Stimulated activated CD8-positive, alpha-beta memory T cell treated with anti-CD3 and anti-CD28 coated beads, Interleukin-4, amount 100 ng/mL, for 48 hours (primary cell): ENCODE measurements at regions not wholly inside any gene's neighbourhood (a gene's known extent, or its start where the extent isn't known, plus 50 kb on each side); places are given as distances from the start of the nearest gene placed in this dataset.

Experiments used
- DNase-seq: peaks from one replicate; pipeline ENCODE4 v3.0.0-alpha.2; 2020

DNA sequence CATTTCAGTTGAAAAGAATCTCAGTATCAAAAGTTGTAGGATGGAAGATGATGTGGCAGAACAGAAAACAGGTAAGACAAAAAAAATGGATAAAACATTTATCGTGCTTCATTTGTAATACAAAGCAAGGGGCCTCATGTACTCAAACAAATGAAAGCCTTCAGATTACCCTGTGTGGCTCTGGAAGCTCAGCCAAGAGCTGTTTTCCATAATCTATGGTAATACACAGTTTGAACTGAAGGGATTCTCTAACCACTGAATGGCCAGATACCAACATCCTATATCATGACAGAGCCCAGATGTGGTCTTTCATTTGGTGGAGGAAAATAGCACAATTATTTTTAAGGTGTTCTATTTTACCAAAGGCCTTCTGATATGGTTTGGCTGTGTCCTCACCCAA is 272.1 kb upstream of the RND3 start:
- no peak for DNase-seq

DNA sequence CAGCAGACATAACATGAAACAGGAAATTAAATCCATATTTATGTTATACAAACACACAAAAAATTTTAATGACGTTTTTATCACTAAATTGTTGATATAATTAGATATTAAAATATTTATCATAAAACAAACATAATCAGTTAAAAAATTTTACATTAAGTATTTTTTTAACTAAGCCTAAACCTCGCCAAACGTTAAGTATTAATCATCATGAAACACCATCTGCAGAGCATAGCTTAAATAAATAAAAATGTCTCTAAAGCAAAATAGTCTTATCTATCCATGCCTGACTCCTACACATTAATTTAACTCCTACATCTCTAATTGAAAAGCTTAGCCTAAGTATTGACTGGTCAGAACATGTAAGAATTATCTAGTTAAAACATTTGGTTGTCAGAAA is 271.6 kb upstream of the RND3 start:
- DNase-seq = no peak

DNA sequence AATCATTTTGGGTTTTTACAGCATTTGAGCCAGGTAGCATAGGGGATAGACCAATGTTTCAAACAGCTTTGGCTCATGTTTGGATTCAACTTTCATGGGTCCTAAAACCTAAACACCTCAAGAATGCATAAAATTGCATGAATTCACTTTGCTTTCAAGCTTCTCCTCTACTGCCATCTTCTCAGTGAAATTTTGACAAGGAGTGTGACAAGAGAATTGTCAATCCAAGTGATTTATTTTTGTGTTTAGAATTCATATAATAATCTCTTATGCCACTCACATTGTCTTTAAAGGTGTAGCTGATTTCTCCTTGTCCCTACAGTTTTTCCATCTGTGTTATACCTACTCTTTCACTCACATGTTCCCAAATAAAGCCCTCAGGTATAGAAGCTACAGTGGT is 264.8 kb upstream of the RND3 start:
- no peak for DNase-seq

DNA sequence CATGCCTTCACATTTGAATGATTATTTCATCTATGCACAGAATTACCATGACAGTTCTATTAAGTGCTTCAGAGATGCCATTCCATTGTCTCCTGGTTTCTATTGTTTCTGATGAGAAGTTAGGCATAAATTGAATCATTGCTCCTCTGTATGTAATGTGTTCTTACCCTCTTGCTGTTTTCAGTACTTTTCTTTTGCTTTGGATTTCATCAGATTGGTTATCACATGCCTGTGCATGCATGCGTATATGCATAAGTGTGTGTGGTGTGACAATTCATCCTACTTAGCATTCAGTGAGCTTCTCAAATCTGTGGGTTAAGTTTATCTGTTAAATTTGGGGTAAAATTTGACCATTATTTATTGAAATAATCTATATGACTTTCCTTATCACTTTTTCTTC is 263.3 kb upstream of the RND3 start:
- DNase-seq = no peak

DNA sequence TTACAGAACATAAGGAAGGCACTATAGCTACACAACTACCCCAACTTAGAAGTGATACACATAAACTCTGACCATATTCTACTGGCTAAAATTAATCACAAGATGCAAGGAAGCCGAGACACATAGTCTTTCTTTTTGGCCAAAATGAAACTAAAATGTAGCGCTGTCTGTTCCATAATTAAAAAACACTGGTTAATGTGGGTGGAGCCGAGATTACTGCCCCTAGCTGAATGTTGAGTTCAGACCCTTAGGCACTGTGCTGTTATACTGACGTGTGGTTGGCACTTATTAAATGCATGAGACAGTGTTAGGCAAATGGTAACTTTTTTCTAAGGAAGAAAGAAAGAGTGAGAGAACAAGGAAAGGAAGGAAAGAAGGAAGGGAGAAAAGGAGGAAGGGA is 254.6 kb upstream of the RND3 start:
- DNase-seq = no peak

DNA sequence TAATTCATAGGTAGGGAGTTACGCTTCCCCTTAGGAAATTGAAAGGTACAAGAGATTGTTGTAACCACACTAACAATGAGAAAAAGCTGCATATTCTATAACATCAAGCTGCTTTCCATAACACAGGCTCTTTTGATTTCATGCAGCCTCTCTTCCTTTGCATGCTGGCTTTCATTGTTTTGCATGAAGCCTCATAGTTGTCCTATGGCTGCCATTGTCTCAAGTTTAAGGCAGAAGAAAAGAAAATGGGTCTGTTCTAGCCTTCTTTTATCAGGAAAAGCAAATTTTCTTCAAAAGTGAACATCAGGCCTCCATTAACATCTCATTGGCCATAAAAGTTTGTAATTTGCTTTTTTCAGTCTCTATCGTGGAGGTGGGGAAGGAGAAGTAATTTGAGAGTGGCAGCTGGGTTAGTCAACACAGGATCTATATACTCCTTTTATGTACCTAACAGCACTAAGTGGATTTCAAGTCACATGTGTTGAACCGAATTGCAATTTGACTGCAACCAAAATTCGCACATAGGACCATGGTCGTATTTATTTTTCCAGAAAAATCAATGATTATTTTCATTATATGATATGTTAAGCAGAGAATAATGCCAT is 248.5 kb upstream of the RND3 start:
- no peak for DNase-seq

DNA sequence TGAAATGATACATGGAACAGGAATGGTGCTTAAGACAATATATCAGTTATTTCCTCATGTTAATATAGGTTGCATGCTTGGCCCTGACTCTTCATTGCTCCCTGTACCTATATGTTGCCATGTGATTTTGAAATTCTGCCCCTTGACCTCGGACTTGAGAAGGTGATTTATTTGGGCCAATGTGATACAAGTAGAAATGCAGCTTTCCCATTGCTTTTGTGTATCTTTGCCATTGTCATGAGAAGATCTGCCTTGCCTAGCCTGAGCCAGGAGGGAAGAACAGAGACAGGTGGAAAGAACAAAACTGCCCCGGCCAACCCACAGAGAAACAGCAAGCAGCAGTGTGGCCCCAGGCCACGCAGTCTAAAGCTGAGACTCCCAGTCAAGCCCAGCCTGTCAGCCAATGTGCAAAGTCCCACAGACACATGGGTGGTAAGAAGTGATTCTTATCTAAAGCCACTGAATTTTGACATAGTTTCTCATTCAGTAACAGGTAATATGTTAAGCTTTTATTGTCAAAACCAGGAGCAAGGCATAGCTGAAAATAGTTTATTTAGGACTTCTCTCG is 245.7 kb upstream of the RND3 start:
- no peak for DNase-seq

DNA sequence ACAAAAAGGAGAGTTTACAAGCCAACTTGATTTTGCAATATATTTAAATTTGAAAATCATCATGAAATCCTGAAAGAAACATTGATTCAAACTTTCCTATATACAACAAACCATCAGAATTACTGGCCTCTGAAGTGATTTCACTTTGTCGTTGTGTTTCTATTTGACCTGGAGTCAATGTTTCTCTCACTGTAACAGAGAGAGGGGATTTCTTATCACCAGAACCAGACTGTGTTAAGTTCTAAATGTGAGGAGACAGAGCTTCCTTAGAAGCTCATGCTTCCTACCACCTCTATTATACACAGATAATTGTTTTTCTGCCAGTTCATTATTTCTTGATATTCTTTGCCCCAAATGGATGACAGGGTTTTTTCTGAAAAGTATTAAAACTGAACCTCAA is 245.0 kb upstream of the RND3 start:
- no peak for DNase-seq

DNA sequence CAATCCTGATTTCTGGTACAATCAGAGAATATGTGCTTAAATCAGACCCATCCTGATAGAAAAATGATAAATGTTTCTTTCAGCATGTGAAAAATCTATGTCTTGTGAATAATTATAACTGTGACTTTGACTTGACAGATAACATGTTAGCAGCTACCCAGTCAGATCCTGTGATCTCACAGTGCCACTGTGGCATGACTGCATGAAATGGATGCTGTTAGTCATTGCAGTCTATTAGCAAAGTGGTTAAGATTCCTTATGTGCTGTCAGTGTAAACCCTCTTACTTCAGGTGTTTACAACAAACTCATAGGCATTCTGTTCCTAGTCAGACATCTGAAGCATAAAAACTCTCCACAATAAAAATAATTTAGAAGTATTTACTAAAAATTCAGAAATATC is 244.6 kb upstream of the RND3 start:
- DNase-seq = no peak

DNA sequence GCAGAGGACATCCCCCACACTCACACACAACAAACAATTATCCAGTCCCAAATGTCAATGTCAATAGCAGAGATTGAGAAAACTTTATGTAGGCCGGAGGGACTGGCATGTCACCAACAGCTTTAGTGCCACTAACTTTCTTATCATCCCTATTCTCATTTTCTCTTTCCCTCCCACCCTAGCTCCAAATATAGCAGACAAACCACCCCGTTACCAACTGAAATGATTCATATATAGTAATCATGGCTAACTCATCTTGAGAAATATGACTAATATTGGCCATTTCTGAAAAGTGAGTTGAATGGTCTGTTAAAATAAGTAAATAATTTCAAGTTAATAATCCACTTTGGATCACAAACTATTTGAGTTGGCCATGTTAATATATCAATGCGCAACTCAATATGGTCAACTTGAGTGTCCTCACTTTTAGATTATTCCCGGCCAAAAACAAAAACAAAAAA is 242.1 kb upstream of the RND3 start:
- no peak for DNase-seq

DNA sequence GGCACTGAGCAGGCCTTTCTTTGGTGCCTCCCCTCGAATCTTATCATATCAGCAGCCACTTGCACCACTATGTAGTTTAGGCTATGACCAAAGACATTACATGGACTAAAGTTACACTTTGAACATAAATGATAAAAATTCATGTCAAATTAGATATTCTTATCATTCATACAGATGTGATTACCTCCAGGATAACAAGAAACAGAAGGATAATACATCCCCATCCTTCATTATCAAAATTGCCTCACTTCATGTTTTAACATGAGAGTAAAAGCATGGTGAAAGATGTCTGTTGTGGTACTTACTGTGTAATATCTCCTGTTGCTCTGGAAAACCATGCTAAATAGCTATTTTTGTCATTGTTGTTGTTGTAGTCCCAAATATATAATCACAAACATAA is 230.8 kb upstream of the RND3 start:
- no peak for DNase-seq

DNA sequence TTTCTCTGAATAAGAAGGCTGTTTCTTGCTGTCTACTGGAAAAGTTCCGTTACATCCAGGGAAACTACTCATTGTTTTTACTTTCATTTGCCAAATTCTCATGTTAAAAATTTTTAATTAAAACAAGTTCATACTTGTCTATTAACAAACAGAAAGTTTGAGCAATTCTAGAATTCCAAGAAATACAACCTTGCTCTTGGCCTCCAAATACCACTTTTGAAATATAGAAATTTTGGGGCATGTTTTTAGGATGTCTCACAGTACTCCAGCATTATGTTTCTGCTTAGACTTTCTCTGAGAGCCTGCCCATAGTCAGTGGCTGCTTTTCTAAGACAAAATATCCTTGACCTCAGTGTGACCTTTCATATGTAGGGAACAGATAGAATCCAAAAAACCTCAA is 228.7 kb upstream of the RND3 start:
- DNase-seq = no peak

DNA sequence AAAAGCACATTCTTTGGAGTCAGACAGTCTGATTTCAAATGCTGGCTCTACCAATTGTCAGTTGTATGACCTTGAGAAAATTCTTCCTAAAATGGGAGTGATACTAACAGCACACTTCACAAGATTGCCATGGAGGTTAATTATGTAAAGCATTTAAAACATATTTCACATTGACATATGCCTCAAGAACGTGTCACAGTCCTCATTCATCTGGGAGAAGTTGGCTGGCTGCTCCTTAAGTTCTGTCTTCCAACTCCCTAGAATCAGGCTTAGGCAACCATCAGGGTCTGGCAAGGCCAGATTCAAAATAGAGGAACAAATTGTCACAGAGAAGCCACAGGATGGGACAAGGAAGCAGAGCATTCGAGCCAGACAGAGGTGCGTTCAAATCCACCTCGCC is 228.0 kb upstream of the RND3 start:
- no peak for DNase-seq

DNA sequence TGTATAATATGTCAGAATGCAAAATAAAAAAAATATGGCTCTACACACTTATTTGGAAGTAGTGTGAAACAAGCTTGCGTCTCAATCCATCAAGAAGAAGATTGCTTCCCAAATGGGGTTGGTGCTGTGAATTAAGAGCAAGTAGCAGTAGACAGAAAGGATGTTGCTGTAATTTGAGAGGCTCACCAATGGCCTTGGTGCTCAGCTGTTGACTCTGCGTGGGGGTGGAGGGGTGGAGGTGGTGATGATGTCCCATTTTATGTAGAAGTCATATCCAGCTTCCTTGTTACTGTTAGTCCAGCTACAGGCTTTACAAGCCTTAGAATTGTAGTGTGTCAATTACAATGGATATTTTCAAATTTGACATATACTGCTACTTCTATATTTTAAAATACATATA is 223.4 kb upstream of the RND3 start:
- no peak for DNase-seq

DNA sequence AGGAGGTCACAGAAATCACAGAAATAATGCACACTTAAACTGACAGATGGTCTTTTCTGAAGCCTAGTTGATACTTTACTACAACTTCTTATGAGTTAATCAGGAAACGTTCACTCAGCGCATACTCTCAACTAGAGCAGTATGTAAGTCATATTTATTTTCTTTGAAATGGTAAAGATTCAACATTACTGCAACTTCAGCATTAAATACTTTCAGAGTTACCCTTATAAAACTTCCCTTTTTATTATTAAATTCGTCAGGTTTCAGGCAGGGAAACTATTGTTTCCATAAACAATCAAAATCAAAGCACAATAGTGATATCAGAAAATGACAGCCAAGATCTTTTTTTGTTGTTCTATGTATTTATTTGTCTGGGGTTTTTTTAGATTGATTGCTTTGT is 222.6 kb upstream of the RND3 start:
- DNase-seq = no peak

DNA sequence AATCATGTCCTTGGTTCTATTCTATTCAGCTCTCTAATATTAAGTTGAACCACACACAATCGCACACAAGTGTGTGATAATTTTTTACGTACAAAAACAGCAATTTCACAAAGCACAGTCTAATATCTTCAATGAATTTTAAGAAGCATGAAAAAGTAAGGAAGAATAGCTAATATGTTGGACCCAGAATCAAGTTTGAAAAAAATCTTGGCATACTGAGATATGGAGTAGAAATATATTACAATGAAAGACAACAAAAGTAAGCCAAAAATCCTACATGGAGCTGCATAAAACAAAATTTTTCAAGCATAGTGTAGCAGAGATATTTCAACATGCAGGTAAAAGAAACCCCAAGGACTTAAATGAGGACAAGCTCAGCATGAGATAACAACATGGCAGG is 219.1 kb upstream of the RND3 start:
- DNase-seq = no peak

DNA sequence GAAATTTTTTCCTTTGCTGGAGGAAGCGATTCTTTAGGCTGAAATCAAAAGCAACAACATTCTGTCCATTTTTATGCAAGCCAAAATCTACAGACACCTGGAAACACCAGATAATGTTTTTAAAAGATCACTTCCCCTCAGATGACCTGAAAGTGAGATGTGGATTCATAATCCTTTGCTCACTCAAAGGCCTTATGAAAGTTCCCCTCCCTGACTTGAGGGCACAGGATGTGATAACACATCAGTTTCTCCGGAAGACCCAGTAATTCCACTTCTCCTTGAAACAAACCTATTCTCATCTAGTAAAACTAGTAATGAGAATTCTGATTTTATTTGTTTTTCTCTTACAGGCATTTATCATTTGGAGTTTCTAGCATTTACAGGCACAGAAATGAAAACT is 218.3 kb upstream of the RND3 start:
- no peak for DNase-seq

DNA sequence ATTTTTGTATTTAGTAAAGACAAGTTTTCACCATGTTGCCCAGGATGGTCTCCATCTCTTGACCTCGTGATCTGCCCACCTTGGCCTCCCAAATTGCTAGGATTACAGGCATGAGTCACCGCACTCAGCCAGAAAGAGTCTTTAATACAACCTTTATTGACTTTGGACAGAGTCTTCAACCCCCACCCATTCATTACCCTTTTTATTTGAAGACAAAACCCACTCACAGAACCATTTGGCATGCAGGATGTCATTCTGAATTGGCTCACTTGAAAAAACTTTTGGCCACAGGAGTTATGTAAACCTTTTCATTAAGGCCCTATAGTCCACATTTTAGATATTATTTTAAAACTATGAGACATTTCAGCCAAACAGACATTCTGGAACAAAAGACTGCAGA is 217.9 kb upstream of the RND3 start:
- DNase-seq = no peak

DNA sequence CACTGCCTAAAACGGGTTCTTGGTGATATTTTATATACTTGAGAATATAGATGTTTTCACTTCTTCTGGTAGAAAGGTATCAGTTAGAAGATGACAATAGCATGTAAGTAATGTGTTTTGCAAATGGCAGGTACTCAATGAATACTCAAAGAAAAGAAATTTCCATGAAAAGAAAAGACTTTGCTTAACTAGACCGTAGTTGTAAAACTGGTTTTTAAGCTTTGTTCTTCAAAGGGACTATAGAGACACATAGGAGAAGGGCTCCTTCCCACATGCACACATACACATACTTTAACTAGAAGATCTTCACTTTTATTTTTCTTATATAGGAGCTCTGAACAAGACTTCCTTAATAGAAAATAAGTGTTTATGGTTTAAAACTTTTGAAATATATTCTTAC is 215.3 kb upstream of the RND3 start:
- no peak for DNase-seq

DNA sequence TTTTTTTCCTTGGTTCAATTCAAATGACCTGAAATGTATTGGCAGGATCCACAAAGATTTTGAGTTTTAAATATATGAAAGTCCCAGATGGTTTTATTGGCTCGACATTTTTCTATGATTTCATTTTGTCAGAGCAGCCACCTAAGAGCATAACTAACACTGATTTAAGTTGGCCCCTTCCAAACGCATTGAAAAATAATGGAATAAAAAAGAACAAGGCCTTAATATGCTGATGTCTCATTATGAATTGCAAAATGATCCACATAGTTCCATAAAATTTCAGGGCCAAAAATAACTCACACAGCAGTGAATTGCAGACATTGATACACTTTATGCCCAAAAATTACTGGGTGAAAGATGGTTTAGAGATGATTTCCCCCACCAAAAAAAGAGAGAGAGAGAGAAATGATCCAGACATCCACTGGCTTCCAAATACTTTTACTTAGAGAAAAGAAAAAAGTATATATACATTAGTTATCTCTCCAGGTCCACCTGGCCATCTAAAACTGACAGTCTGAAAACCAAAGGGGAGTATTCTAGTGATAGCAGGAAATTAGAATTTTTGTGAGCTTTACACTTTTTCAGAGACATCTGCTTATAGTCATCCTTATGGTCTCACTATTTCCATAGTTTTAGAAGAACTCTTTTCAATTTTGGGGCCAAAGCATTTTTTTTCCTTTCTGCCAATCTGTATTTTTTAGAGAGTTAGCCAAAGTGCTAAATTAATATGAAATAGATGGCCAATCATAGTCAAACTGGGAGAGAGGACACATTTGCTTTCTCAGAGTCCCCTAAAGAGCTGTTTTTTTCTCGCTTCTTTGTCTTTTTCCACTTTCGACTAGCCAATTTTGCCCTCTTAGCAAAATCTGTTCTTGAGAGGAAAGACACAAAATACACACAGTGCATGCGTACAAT is 213.5 kb upstream of the RND3 start:
- DNase-seq = no peak

DNA sequence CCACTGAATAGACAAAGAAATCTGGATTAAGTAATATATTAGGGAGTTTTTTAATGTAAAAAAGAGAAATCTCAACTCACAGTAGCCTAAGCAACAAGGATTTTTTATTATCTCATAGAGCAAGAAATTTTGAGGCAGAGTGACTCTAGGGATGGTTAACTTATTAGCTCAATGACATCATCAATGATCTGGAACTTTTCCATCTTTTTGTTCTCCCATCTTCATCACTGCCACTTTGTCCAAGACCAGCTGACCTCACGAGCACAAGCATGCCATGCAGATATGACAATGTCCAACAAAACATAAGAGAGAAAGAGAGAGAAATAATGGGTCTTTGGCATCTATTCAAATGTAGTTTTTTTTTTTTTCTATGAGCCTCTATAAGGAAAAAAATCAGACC is 211.8 kb upstream of the RND3 start:
- DNase-seq = no peak

DNA sequence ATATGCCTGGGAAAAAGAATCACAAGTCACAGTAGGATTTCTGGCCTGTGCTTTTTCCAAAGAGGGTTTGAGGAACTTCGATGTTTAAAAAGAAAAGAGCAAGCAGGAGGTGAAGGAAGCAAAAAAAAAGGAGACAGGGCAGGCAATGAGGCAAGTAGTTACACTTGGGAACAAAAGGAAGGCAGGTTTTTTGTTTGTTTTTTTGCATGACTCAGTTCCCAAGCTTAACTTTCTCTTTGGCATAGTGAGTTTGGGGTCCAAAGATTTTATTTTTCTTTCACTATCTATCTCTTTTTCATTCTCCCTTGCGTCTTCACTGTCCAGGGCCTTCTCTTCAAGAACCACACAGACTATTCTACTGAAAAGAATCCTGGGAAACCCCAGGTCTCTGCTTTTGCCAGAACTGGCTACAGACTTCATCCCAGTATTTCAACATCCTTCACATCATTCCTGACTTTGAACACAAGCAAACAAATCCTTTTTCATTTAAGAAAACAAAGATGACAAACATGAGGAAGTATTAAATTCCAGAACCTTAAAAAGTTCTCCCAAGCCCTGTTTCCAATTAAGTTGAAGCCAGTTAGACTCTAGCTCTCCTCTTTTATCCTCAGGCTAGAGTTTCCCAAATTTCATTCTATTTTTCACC is 210.7 kb upstream of the RND3 start:
- no peak for DNase-seq

DNA sequence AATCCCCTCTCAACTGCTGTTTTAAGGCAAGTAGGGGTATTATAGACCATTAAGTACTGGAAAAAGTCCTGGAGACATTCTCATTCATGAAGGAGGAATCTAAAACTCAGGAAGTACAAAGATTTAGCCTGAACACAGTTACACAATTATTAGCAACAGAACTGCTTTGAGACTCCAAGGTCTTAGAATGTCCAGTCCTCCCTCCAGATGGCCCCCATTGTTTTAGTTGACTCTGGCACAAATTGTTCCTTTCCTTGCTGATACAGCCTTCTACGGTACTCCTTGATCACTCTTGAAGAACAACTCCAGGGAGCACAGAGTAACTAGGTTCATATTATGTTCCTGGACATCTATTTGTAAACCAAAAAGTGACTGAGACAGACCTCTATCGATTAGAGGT is 210.1 kb upstream of the RND3 start:
- no peak for DNase-seq
